ENCODE measurements at regions not wholly inside any gene's neighbourhood (a gene's known extent, or its start where the extent isn't known, plus 50 kb on each side); places are given as distances from the start of the nearest gene placed in this dataset.
A peak's percentile ranks its signal among the peaks of the same experiment; 100 is the strongest.

DNA sequence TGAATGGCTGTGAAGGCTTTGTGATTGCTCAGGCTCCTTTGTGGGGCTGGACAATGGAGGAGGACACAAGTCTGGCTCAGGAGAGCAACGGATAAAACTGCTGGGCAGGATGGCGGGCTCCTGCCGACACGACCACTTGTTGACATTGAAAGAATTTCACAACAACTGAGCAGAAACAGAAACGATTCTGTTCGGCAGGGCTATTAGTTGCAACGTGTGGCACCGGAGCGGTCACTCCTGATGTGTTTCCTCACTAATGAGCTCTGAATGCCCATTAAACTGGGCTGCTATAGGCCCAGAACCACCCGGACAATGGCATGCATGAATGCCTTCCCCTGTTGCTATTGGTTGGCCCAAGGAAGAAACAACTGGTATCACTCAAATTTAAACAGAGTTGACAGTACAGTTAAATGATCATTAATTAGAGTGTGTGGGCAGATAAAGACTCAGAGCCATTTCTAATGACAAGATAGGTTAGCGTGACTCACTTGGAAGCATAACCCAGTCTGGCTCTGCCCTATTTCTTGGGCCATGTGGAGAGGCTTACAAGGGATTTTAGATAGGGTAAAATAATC is 142.9 kb downstream of the ASCL1 start:
- no peak for DNase-seq (ENCODE audit: insufficient read length)
- no peak for TF ChIP-seq POLR2AphosphoS5 (IDR thresholded peaks at IDR 0.05; ENCODE audit: low read depth, low read length)
- TF ChIP-seq POLR2A (IDR thresholded peaks at IDR 0.05; ENCODE audit: low read depth, low read length) = no peak
- no peak for TF ChIP-seq TAF1 (IDR thresholded peaks at IDR 0.05; ENCODE audit: borderline replicate concordance, low read depth, low read length)
- no peak for FAIRE-seq

DNA sequence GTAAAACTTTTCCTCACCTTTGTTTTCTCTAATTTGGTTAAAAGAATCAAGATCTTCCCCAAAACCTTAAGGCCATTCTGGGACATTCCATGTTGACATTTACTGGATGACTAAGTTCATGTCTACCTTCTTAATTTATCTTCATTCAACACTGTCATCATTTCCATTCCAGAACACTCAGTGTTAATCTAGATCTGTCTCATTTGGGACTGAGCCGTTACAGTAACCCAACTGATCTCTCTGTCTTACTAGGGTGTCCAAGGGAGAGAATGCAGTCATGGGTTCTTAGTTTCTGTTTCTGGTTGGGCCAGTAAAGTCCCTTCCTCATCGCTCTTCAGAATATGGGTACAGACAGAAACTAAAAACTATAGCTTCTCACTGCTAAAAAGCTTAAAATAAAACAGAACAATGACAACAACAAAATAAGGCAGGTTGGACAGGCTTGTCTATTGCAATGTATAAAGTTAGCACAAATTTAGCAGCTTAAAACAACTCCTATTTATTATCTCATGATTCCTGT is 144.8 kb downstream of the ASCL1 start:
- DNase-seq (ENCODE audit: insufficient read length) (peak; percentile 11), FAIRE-seq (peak; percentile 77)
- TF ChIP-seq TAF1 (IDR thresholded peaks at IDR 0.05; ENCODE audit: borderline replicate concordance, low read depth, low read length) (no peak), POLR2AphosphoS5 (IDR thresholded peaks at IDR 0.05; ENCODE audit: low read depth, low read length) (no peak), POLR2A (IDR thresholded peaks at IDR 0.05; ENCODE audit: low read depth, low read length) (no peak)

DNA sequence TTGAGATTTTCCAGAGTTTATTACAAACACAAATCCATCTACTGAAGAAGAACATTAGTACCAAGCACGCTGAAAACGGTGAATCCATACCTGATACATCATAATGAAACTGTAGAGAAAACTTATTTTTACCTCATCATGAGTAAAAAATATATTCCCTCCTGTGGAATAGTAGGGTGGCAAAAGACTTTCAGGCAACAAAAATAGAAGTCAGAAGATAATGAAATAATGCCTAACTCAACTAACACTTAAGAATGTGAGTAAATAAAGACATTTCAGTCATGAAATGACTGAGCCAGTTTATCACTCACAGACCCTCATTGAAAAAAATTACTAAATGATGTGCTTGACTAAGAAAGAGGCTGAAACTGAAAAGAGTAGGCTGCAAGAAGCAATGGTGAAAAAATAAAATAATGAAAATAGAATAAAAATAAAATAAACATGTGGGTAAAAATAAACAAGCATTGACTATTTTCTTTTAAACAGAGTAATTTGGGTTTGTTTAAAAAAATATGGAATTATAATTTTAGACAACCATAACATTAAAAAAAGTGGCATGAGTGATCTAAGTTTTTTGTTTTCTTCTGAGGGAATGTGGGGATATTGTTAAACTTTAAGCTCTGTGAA is 148.6 kb downstream of the ASCL1 start:
- TF ChIP-seq POLR2A (IDR thresholded peaks at IDR 0.05; ENCODE audit: low read depth, low read length) (no peak), TAF1 (IDR thresholded peaks at IDR 0.05; ENCODE audit: borderline replicate concordance, low read depth, low read length) (no peak), POLR2AphosphoS5 (IDR thresholded peaks at IDR 0.05; ENCODE audit: low read depth, low read length) (no peak)
- FAIRE-seq (peak; percentile 44), DNase-seq (ENCODE audit: insufficient read length) (no peak)

DNA sequence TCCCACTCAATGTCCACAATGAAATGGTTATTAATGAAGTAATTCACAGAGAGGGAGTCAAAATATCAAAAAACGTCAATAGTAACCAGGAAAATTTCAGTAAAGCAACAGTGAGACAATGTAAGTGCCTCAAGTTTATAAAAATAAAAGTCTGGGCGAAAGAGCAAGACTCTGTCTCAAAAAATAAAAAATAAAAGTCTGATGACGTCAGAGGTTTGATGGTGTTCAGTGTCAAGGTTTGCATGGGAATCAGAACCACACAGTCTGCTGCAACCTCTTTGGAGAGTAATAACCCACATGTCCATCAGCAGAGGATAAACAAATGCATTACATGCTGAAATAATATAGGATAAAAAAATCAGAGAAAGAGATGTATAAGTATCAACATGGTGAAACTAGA is 152.4 kb downstream of the ASCL1 start:
- DNase-seq (ENCODE audit: insufficient read length) (no peak), FAIRE-seq (no peak)
- TF ChIP-seq POLR2AphosphoS5 (IDR thresholded peaks at IDR 0.05; ENCODE audit: low read depth, low read length) (no peak), TAF1 (IDR thresholded peaks at IDR 0.05; ENCODE audit: borderline replicate concordance, low read depth, low read length) (no peak), POLR2A (IDR thresholded peaks at IDR 0.05; ENCODE audit: low read depth, low read length) (no peak)

DNA sequence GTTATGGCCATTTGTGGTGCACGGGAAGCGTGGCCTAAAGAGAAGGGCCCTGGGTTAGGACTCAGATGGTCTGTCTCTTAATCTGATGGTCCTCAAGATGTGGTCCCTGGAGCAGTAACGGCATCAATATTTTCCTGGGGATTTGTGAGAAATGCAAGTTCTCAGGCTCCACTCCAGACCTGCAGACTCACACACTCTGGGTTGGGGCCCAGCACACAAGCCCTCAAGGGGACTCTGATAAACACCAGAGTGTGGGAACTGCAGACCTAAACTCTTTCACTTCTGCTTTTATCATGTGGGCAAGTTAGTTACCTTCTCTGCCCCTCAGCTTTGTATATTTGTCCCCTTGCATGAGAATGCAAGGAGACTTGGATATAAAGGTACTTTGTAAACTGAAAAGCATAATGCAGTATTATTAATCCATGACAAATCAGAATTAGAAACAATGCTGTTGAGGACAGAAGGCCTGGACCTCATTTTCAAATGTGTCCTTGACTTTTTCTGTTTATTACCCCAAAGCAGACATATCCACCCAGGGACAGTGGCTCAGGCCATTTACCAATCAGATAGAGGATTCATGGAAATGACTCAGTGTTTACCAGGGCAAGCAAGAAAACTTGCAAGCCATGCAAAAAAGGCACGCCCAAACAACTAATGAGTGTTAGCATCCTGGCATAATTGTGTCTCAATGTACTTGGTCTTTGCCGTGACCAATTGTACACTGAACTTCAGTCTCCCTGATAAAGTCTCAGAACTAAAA is 157.0 kb downstream of the ASCL1 start:
- DNase-seq (ENCODE audit: insufficient read length) (no peak), FAIRE-seq (peak; percentile 81)
- no peak for TF ChIP-seq POLR2A (IDR thresholded peaks at IDR 0.05; ENCODE audit: low read depth, low read length)
- TF ChIP-seq POLR2AphosphoS5 (IDR thresholded peaks at IDR 0.05; ENCODE audit: low read depth, low read length) = no peak
- no peak for TF ChIP-seq TAF1 (IDR thresholded peaks at IDR 0.05; ENCODE audit: borderline replicate concordance, low read depth, low read length)

DNA sequence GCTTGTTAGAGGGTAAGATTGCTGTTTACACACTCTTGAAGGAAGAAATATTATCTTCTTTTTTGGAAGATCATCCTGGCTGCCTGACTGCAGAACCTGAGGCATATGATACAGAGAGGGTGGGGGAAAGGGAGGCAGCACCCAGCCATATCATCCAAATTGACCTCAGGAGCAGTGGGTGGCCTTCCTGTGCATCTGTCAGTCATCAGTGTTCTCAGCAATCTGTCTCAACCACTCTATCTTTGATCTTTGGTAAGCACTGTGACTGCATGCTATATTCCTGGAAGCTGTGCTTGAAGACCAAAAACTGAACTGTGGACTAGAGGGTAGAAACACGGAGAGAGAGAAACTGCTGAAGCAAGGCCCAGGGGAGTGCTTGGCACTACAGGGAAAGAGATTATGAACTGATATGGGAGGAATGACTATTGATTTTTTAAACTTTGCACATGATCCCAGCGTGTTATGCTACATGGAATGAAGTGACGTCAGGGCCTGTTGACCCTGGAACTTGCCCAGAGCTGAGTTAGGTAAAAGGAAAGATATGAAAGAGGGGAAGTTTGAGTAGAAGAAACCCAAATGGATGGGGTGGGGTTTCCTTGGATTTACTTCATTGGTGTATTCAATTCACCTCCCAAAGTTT is 171.5 kb downstream of the ASCL1 start:
- DNase-seq (ENCODE audit: insufficient read length) = no peak
- TF ChIP-seq POLR2AphosphoS5 (IDR thresholded peaks at IDR 0.05; ENCODE audit: low read depth, low read length) = no peak
- TF ChIP-seq TAF1 (IDR thresholded peaks at IDR 0.05; ENCODE audit: borderline replicate concordance, low read depth, low read length) = no peak
- TF ChIP-seq POLR2A (IDR thresholded peaks at IDR 0.05; ENCODE audit: low read depth, low read length) = no peak
- no peak for FAIRE-seq

DNA sequence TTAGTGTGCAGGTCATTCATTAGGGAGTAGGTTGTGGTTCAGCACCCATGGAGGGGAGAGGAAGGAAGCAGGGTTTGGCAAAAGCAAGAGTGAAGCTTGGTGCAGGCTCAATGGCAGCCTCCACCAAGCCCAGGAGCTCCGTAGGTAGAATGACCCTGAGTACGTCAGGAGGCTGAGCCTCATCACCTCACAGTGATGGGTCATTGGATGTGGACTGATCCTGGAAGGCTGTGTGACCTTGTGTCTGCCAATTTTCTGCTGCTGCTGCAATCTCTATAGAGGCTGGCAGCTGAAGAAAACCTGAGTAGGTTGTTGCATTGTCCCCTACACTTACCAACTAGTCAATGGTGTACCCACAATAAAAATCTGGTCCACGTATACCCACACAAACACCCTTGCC is 173.1 kb downstream of the ASCL1 start:
- TF ChIP-seq TAF1 (IDR thresholded peaks at IDR 0.05; ENCODE audit: borderline replicate concordance, low read depth, low read length) (no peak), POLR2A (IDR thresholded peaks at IDR 0.05; ENCODE audit: low read depth, low read length) (no peak), POLR2AphosphoS5 (IDR thresholded peaks at IDR 0.05; ENCODE audit: low read depth, low read length) (no peak)
- no peak for DNase-seq (ENCODE audit: insufficient read length)
- FAIRE-seq = no peak

DNA sequence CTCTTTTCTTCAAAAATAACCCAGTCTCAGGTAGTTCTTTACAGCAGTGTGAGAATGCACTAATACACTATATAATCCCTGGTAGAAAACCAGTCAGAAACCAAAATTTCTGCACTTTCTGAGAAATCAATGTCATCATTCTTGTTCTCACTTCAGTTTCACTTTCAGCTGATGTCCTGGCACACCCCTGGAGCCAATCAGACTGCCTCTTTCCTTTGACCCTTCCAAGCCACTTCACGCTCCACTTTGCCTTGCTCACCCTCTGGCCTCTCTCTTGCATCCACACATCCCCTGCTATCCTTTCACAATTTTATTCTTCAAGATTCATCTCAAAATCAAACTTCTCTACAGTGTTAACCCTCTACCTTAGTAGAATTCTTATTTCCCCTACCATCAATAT is 181.1 kb downstream of the ASCL1 start:
- DNase-seq (ENCODE audit: insufficient read length) (no peak), FAIRE-seq (no peak)
- TF ChIP-seq POLR2A (IDR thresholded peaks at IDR 0.05; ENCODE audit: low read depth, low read length) = no peak
- TF ChIP-seq TAF1 (IDR thresholded peaks at IDR 0.05; ENCODE audit: borderline replicate concordance, low read depth, low read length) = no peak
- no peak for TF ChIP-seq POLR2AphosphoS5 (IDR thresholded peaks at IDR 0.05; ENCODE audit: low read depth, low read length)

DNA sequence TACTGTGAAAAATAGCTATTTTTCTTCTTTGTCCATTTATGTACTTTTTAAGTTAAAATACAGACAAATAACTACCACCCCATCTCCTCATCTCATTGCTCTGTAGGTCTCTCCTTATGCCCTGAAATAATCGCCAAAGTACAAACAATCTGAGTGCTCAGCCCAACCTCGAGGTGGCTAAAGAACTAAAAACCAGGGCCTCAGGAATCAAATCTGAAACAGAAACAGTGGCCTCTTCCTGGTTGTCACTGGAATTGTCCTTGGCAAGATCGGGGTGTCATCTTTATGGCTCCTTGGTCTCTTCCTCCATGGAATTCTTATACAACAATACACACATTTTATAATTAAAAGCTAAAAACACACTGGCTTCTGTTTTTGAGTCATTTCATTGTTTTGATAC is 182.4 kb downstream of the ASCL1 start:
- FAIRE-seq (peak; percentile 51), DNase-seq (ENCODE audit: insufficient read length) (no peak)
- TF ChIP-seq POLR2A (IDR thresholded peaks at IDR 0.05; ENCODE audit: low read depth, low read length) (no peak), POLR2AphosphoS5 (IDR thresholded peaks at IDR 0.05; ENCODE audit: low read depth, low read length) (no peak), TAF1 (IDR thresholded peaks at IDR 0.05; ENCODE audit: borderline replicate concordance, low read depth, low read length) (no peak)

DNA sequence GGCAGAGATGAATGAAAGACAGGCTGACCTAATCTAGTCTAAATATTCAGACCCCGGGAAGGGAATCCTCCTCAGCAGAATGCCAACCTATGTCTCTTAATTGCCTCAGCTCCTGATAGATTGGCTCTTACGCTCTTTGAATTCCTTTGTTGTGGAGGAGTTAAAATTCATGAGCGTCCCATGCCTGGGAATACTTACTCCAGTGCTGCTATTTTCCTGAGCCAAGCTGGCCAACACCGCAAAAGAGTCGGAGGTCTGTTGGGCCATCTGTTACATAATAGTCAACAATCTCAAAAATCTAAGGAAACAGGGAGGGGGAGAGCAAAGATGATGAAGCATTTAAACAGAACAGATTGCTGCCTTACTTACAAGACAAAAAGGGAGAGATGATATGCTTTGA is 182.8 kb downstream of the ASCL1 start:
- no peak for DNase-seq (ENCODE audit: insufficient read length)
- FAIRE-seq = no peak
- TF ChIP-seq POLR2AphosphoS5 (IDR thresholded peaks at IDR 0.05; ENCODE audit: low read depth, low read length) = no peak
- TF ChIP-seq POLR2A (IDR thresholded peaks at IDR 0.05; ENCODE audit: low read depth, low read length) = no peak
- no peak for TF ChIP-seq TAF1 (IDR thresholded peaks at IDR 0.05; ENCODE audit: borderline replicate concordance, low read depth, low read length)

DNA sequence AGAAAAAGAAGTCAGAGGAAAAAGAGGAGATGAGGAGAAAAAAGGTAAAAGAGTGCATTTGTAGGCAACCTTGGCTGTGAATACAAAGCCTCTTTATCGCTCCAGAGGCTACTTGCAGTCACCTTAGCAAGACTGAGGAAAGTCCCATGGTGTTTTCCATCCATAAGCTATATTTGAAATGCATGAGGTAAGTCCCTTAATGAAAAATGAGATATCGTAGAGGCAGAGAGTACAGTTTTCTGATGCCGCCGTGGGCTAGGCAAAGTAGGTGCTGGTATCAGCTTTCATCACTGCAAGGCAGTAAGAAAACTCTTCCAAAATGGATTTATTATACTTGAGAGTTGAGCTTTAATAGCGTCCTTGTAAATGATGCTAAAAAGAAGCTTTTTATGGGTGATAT is 186.8 kb downstream of the ASCL1 start:
- no peak for DNase-seq (ENCODE audit: insufficient read length)
- TF ChIP-seq TAF1 (IDR thresholded peaks at IDR 0.05; ENCODE audit: borderline replicate concordance, low read depth, low read length) = no peak
- TF ChIP-seq POLR2A (IDR thresholded peaks at IDR 0.05; ENCODE audit: low read depth, low read length) = no peak
- no peak for TF ChIP-seq POLR2AphosphoS5 (IDR thresholded peaks at IDR 0.05; ENCODE audit: low read depth, low read length)
- FAIRE-seq = peak; percentile 80
